Stimulated activated CD4-positive, alpha-beta T cell treated with anti-CD3 and anti-CD28 coated beads, TNF-alpha, amount 100 ng/mL, for 1 hour (primary cell): ENCODE measurements at regions not wholly inside any gene's neighbourhood (a gene's known extent, or its start where the extent isn't known, plus 50 kb on each side); places are given as distances from the start of the nearest gene placed in this dataset.

Experiments used
- DNase-seq, 3 donors: peaks; one replicate each; pipeline ENCODE4 v3.0.0-alpha.2; 2020; ENCODE audit warnings: low read depth in 3 of 3, low spot score in 1 of 3

DNA sequence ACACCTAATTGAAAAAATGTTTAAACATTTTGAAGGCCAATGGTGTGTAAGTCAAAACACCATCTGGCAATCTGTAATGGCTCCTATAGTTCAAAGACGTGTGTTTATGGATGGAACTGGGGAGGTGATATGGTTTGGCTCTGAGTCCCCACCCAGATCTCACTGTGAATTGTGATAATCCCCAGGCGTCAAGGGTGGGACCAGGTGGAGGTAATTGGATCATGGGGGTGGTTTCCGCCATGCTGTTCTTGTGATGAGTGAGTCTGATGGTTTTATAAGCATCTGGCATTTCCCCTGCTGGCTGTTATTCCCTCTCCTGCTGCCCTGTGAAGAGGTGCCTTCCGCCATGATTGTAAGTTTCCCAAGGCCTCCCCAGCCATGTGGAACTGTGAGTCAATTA, 52.2 kb downstream of the ADRA2C start:
- DNase-seq, result no peak

DNA sequence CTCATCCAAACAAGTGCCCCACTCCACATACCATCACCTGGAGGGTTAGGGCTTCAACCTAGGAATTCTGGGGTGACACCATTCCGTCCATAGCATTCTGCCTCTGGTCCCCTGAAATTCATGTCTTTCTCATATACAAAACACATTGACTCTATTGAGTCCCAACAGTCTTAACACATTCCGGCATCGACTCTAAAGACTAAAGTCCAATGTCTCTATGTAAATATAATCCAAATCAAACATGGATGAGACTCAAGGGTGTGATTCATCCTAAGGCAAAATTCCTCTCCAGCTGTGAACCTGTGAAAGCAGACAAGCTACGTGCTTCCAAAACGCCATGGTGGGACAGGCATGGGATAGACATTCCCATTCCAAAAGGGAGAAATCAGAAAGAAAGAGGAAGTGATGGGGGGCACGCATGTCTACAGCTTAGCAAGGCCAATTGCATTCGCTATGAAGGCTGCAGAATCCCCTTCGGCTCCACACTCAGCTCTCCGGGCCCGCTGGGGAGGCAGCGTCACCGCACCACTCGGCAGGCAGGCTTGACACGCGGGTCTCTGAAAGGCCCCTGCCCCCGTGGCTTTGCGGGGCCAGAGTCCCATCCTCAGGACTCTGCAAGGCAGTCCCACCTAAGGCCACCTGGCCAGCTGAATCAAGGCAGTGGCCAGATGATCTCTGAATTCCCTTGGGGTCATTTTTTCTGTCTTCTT, 53.2 kb downstream of the ADRA2C start:
- no peak for DNase-seq

GRCh38 chr4:3820016-3820805, 54.0 kb downstream of the ADRA2C start:
- no peak for DNase-seq

GRCh38 chr4:3820806-3821579, 54.8 kb downstream of the ADRA2C start:
- no peak for DNase-seq

DNA sequence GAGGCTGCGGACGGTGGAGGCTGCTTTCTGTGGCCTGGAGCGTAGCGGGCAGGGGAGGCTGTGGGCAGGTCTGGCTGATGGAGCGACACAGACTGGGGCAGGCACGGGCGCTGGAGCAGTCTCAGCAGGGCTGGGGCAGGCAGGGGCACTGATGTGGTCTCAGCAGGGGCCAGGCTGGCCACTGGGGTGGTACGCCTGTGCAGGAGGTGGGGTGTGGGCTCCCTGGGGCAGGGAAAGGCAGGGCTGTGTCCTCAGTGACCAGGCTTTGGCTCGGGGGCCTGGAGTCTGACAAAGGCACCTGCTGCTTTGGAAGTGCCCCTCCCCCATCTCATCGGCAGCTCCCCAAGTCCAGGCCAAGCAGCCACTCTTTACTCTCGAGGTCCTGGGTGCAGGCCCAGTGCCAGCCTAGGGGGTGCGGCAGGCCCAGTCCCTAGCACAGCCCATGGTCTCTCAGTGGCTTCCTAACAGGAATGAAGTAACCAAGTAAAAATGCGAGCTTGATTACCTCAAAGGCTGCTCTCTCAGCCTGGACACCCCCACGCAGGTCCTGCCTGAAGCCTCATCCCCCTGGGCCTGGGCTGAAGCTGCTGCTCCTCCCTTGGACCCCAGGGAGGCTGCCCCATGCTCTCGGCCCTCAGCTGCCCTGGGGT, 55.5 kb downstream of the ADRA2C start:
- no peak for DNase-seq

GRCh38 chr4:3822230-3822947, 56.2 kb downstream of the ADRA2C start:
- DNase-seq, result no peak

GRCh38 chr4:3823496-3824341, 57.5 kb downstream of the ADRA2C start:
- DNase-seq, result no peak

- DNase-seq, result no peak
These were observed 58.5 kb downstream of the ADRA2C start for GRCh38 chr4:3824521-3825270.

DNA sequence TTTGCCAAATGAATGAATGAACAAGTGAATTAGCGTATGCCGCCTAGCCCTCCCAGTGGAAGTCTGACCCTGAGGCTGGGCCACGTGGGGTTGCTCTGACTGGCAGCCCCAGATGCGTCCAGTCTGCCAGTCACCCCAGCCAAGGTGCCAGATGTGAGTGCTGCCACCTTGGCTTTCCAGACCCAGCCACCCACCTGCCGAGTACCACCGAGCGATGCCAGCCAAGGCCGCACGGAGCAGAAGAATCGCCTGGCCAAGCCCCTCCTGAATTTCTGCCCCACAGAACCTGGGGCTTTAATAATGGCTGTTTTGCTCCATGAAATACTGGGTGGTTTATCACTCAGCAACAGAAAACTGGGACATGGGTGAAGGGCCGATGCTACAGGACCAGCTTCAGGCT, 59.3 kb downstream of the ADRA2C start:
- no peak for DNase-seq

DNA sequence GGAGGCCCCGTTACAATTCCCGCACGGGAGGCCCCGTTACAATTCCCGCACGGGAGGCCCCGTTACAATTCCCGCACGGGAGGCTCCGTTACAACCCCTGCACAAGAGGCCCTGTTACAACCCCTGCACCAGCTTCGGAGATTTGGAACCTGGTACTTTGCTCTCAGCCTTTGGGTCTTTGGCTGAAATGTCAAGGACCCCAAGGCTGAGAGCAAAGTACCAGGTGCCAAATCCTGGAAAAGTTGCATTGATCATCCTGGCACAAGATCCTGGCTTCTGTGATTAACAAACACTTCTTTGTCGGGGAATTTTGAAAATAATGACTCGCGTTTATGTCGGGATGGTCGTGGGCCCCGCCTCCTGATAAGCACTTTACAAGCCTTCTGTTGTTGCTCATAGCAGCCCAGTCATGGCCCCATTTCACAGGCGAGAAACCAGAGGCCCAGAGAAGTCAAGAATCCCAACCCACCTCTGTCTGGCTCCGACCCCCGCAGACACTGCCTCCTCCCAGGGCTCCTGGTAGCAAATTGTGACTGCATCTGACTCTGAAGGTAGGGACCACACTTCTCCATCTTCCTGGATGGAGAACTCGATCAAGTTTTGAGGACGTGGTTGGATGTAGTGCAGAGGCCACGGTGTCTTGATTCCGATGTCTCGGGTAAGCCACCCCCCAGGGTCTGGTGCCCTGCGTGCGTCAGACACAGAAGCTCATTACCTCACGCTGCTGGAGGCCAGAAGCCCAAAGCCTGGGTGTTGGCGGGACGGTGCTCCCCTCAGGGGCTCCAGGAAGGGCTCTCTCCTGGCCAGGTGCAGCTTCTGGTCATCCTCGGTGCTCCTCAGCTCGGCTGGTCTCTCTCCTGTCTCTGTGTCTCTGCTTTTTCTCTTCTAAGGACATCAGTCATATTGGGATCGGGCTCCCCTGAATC, 60.3 kb downstream of the ADRA2C start:
- DNase-seq, result no peak

GRCh38 chr4:3827616-3828492, 61.7 kb downstream of the ADRA2C start:
- DNase-seq, result no peak

DNA sequence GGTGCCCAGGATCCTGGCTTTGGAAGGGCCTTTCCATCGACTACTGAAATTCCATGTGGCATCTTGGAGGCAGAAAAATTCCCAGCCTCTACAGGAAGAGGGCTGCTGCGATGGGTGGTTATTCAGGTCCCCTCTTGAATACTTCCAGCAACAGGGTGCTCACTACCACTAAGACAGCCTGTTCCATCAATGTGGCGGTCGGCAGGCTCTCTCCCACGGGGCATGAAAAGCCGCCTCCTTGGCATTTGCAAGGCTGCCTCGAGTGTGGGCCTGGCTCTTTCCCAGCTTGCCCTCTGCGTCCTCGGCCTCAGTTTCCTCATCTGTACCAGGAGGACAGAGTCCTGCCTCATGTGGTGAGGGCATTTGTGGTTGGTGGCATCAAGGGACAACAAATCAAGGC, 62.4 kb downstream of the ADRA2C start:
- no peak for DNase-seq

DNA sequence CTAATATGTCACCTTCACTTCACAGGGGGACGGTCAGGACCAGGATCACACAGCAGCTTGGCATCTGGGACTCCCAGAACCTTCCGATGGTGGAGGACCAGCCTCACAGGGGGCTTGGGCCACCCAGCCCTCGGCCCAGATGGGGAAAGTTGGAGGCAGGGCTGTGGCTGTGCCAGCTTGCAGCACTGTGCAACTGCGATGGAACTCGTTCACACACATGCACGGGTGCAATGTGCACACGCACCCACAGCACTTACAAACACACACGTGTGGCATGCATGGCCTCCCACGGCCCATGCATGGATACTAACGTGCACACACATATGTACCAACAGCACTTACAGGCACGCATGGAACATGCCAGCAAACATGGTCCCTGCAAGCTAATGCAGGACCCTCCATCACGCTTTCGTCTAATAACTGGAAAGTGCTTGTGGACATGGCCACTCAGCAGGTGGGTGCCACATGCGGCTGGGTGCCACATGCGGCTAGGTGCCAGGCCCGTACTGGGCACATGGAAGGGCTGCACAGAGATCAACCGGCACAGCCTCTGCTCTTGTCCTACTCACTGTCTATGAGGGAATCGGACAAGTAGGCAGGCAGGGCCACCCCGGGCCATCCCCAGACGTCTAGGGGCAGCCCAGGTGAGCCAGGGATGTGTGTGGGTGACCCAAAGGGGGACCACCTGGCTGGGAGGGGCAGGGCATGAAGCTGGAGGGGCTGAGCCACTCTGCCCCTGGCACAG, 63.2 kb downstream of the ADRA2C start:
- no peak for DNase-seq

- no peak for DNase-seq
These were observed 64.0 kb downstream of the ADRA2C start for GRCh38 chr4:3829956-3830773.

DNA sequence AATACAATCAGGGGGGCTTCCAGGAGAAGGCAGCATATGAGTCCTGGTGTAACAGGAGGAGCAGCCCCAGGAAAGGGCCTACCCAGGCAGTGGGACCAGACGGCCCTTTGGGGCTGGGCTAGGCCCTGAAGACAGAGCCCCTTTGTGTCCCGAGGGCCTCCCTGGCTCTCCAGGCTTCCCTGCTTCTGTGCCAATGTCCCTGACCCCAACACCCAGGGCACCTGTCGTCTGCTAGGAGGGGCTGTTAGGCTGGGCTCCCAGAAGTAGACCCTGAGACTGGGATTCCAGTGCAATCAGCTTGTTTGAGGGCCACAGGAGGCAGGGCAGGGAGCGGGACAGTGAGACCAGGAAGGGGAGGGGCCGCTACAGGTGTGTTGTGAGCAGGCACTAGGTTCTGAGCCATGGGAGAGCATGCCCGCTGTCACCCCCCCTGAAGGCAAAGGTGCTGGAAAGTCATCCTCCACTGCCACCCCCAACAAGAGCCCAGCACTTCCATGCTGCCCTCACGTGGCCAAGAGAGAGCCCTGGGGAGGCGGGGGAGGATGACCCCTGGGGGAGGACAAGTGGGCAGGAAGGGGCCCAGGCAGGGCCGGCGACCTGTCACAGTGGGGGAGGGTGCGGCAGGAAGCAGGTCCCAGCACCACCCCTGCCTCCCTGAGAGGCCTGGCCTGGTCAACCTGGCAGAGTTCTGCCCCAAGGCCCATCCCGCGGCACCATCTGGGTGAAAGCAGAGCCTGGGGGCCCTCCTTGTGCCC, 64.8 kb downstream of the ADRA2C start:
- DNase-seq, result no peak
